K562 (cell line): ENCODE measurements at regions not wholly inside any gene's neighbourhood (a gene's known extent, or its start where the extent isn't known, plus 50 kb on each side); places are given as distances from the start of the nearest gene placed in this dataset.

Experiments
- ATAC-seq: fragments of 200-7000 bp; cut with Tn5 transposase; 3 replicates; pipeline ENCODE4 v1.9.1; 2020; ENCODE audit warnings: moderate library complexity
- BruUV-seq: library from RNA; stranded (reverse); fragments of 400-500 nt; replicated peaks from 2 replicates; lab custom pipeline; 2021; lab: Mats Ljungman, UMichigan
- CTCF ChIA-PET: fragments of 300-600 bp; formaldehyde crosslinking; extraction: SDS; loops from one replicate; lab custom pipeline; 2021; ENCODE audit warnings: low intra/inter-chr PET ratio; lab: Yijun Ruan, JAX
- POLR2A ChIA-PET: fragments of 300-600, 350-650 bp; sonication (Branson Sonifier 250); formaldehyde crosslinking; extraction: SDS; loops from one replicate; lab custom pipeline; 2021; ENCODE audit warnings: antibody characterized with exemption, inconsistent platforms; lab: Yijun Ruan, JAX
- DNase-seq, 4 experiments: peaks; one replicate each; pipeline versions ENCODE4 v3.0.0 to v3.0.0-alpha.2; 2011 to 2018; ENCODE audit warnings: low spot score in 3 of 4, mixed read lengths in 3 of 4; ENCODE audit errors: extremely low read depth in 1 of 4
- FAIRE-seq: peaks from 2 replicates; lab custom pipeline; 2011; peaks lifted over from hg19 to GRCh38; lab: Jason Lieb, UNC
- H2AFZ ChIP-seq: 2 replicates; pipeline ENCODE4 v1.6.0; 2011; ENCODE audit warnings: low read depth, low read length, control low read depth, inconsistent platforms
- H3K27ac ChIP-seq: fragments of 200-600 bp; 3 replicates; pipeline ENCODE4 v1.8.0; 2011; ENCODE audit warnings: low read depth, mild to moderate bottlenecking, control low read depth, inconsistent platforms, low read length, moderate library complexity, mixed read lengths; ENCODE audit errors: extremely low read depth
- H3K27me3 ChIP-seq, 2 experiments: fragments of 300-600 bp in 1 of 2; 2 replicates in 1 of 2; 3 replicates in 1 of 2; pipeline versions ENCODE4 v1.6.0 to v1.8.0; 2011; ENCODE audit warnings: inconsistent platforms in 2 of 2, low read length in 2 of 2, mild to moderate bottlenecking in 1 of 2, mixed read lengths in 1 of 2, moderate library complexity in 1 of 2; ENCODE audit not compliant: control insufficient read depth in 2 of 2, insufficient read depth in 2 of 2
- H3K36me3 ChIP-seq: fragments of 300-600 bp; 3 replicates; pipeline ENCODE4 v1.8.0; 2011; ENCODE audit warnings: mild to moderate bottlenecking, low read length, inconsistent platforms; ENCODE audit not compliant: control insufficient read depth, insufficient read depth
- H3K4me1 ChIP-seq, 2 experiments: fragments of 200-600 bp in 1 of 2; replicated peaks in 1 of 2; 2 replicates in 1 of 2; 3 replicates in 1 of 2; pipeline versions ENCODE4 v1.5.1 to v1.8.0; 2011; ENCODE audit warnings: inconsistent platforms in 2 of 2, low read length in 2 of 2, mild to moderate bottlenecking in 1 of 2, mixed read lengths in 1 of 2, moderate library complexity in 1 of 2; ENCODE audit not compliant: control insufficient read depth in 2 of 2, insufficient read depth in 2 of 2
- H3K4me2 ChIP-seq: 2 replicates; pipeline ENCODE4 v1.6.1; 2011; ENCODE audit warnings: low read length, control low read depth, inconsistent platforms, mixed read lengths; ENCODE audit not compliant: insufficient read depth
- H3K4me3 ChIP-seq: fragments of 200-600 bp; sonication (generic), shearing (Covaris generic); 2 replicates; pipeline ENCODE4 v1.5.1; 2016; ENCODE audit warnings: control low read depth, inconsistent platforms
- H3K79me2 ChIP-seq: fragments of 200-600 bp; 3 replicates; pipeline ENCODE4 v1.8.0; 2011; ENCODE audit warnings: low read length, inconsistent platforms; ENCODE audit not compliant: control insufficient read depth, insufficient read depth
- H3K9ac ChIP-seq, 2 experiments: 2 replicates each; pipeline versions ENCODE4 v1.6.0 to v1.6.1; 2011; ENCODE audit warnings: low read depth in 2 of 2, low read length in 2 of 2, control low read depth in 1 of 2, inconsistent platforms in 1 of 2, mild to moderate bottlenecking in 1 of 2, mixed read lengths in 1 of 2; ENCODE audit not compliant: insufficient read depth in 1 of 2
- H3K9me1 ChIP-seq: one replicate; pipeline ENCODE4 v1.6.0; 2011; ENCODE audit warnings: inconsistent platforms, mild to moderate bottlenecking, low read length, moderate library complexity; ENCODE audit not compliant: control insufficient read depth, insufficient read depth
- H3K9me3 ChIP-seq: replicated peaks from 2 replicates; pipeline ENCODE4 v1.5.1; 2011; ENCODE audit warnings: low read depth, low read length, inconsistent platforms; ENCODE audit not compliant: control insufficient read depth, insufficient read depth
- H4K20me1 ChIP-seq: replicated peaks from 2 replicates; pipeline ENCODE4 v1.6.1; 2011; ENCODE audit warnings: low read length, inconsistent platforms, mixed read lengths; ENCODE audit not compliant: control insufficient read depth, insufficient read depth
- ETV5 ChIP-seq: sonication (generic); formaldehyde crosslinking; IDR thresholded peaks from 2 replicates; pipeline ENCODE4 v1.4.0; 2020; ENCODE audit warnings: low read depth, mild to moderate bottlenecking, missing genetic modification reagents
- GATA2 ChIP-seq: sonication (generic); formaldehyde crosslinking; IDR thresholded peaks from 2 replicates; pipeline ENCODE4 v1.4.0; 2020; ENCODE audit warnings: mild to moderate bottlenecking, missing genetic modification reagents
- GTF2A2 ChIP-seq: IDR thresholded peaks from 2 replicates; pipeline ENCODE4 v1.6.1; 2016; ENCODE audit warnings: mild to moderate bottlenecking, missing genetic modification characterization, missing compliant biosample characterization
- KAT8 ChIP-seq: fragments of 450-650 bp; IDR thresholded peaks from 2 replicates; pipeline ENCODE4 v1.6.1; 2016; ENCODE audit warnings: low read depth, mild to moderate bottlenecking
- MTA3 ChIP-seq: fragments of 450-650 bp; formaldehyde crosslinking; IDR thresholded peaks from 2 replicates; pipeline ENCODE4 v1.6.1; 2017; ENCODE audit warnings: mild to moderate bottlenecking, borderline replicate concordance
- PTTG1 ChIP-seq: fragments of 450-650 bp; IDR thresholded peaks from 2 replicates; pipeline ENCODE4 v1.6.1; 2016; ENCODE audit warnings: low read depth, mild to moderate bottlenecking, missing genetic modification characterization, missing compliant biosample characterization
- SNIP1 ChIP-seq: fragments of 450-650 bp; IDR thresholded peaks from 2 replicates; pipeline ENCODE4 v1.7.1; 2017; ENCODE audit warnings: low read depth, mild to moderate bottlenecking
- TBL1XR1 ChIP-seq, 2 experiments: IDR thresholded peaks; 2 replicates each; pipeline ENCODE4 v1.6.1; 2012; ENCODE audit warnings: improper control_type of control experiment in 2 of 2, low read length in 2 of 2, mild to moderate bottlenecking in 1 of 2
- ZNF354B ChIP-seq: fragments of 250-450 bp; sonication (Bioruptor Pico); IDR thresholded peaks from 2 replicates; pipeline ENCODE4 v1.4.0; 2020
- ZNF695 ChIP-seq: fragments of 450-650 bp; formaldehyde crosslinking; IDR thresholded peaks from 2 replicates; pipeline ENCODE4 v1.4.0; 2020; ENCODE audit warnings: mild to moderate bottlenecking, moderate library complexity
- WGBS: fragments of 100-300 bp; shearing (Covaris generic); methylation state at CpG from one replicate; pipeline ENCODE4 v1.1.6; 2016; ENCODE audit warnings: low coverage, mixed read lengths; ENCODE audit not compliant: insufficient coverage; ENCODE audit errors: missing lambda C conversion rate; 5-methylcytosine and 5-hydroxymethylcytosine counted together
- in situ Hi-C: fragments of 300-500 bp; cut with MboI; formaldehyde crosslinking; loops from 4 replicates; pipeline ENCODE4 v1.15.0; 2018; ENCODE audit warnings: inconsistent platforms, mixed read lengths
- intact Hi-C: fragments of 100-400 bp; cut with micrococcal nuclease; formaldehyde crosslinking; loops from 2 replicates; pipeline ENCODE4 v1.14.2; 2022
- TF ChIP-seq, protein P1 (sequence below): sonication (generic); formaldehyde crosslinking; IDR thresholded peaks from 2 replicates; pipeline ENCODE4 v1.4.0; 2020; ENCODE audit warnings: mild to moderate bottlenecking, missing genetic modification reagents

DNA sequence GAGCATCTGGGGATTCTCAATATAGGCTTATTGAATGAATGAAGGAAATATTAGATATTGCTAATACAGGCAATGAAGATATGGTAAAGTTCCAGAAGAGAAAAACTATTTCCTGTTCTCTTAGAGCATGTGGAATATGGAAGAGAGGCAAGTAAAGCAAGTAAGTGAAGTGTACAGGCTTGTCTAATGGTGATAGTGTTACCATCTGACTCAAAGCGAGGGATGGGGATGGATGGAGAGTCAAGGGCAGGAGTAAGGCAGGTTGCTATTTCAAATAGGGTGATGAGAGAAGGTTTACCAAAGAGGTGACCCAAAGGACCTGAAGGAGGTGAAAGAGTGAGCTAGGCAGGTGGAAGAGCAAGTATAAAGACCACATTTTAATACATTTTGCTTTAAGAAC, 55.2 kb upstream of the SLC38A11 start:
- Histone ChIP-seq H3K27me3 (no peaks in the 10 kb centered on the region), H3K9ac (no peak overlapping the region), H3K9me3 (no peaks in the 10 kb centered on the region), H3K9me1 (no peaks in the 10 kb centered on the region), H3K4me3 (no peak overlapping the region), H3K27ac (no peak overlapping the region), H3K4me2 (no peak overlapping the region), H4K20me1 (no peaks in the 10 kb centered on the region), H3K4me1 (no peaks in the 10 kb centered on the region), H3K36me3 (no peaks in the 10 kb centered on the region), H2AFZ (no peak overlapping the region)
- FAIRE-seq, result no peak
- POLR2A ChIA-PET, result no interaction called here
- intact Hi-C loops (no loop called here), in situ Hi-C loops (no loop called here)
- no TSS peak for BruUV-seq
- TF ChIP-seq PTTG1 (tag), result no peak
- no peak for TF ChIP-seq KAT8
- no peak for TF ChIP-seq ETV5 (CRISPR knock-in tag)
- no peak for TF ChIP-seq ZNF695
- no peak for TF ChIP-seq MTA3
- TF ChIP-seq SNIP1, result no peak
- TF ChIP-seq, all 486 proteins: peak for 0
- 9% methylated on average over 1 of the region's 1 CpG for WGBS
- no peaks in the 10 kb centered on the region for H3K79me2 ChIP-seq
- DNase-seq (no peak), ATAC-seq (no peak)
- CTCF ChIA-PET, result no interaction called here

DNA sequence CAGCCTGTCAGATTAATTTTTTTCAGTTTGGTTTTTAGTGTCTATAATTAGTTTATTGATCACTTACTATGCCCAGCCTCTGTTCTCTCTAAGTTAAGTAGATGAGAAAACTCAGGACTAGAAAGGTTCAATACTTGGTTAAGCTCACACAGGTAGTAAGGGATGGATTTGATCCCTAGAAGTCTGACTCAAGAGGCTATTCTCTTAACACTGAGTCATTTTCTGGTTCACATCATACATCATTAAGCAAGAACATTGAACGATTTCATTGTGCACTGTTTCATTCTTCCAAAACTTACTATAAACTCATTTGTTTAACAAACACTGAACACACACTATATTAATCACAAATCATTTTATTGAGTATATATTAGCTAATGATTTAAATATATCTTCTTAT, 54.1 kb upstream of the SLC38A11 start:
- intact Hi-C loops, result no loop called here
- DNase-seq (no peak), ATAC-seq (no peak), FAIRE-seq (no peak)
- no peak overlapping the region for H3K4me3 ChIP-seq
- no peaks in the 10 kb centered on the region for H3K36me3 ChIP-seq
- H3K27me3 ChIP-seq, result no peaks in the 10 kb centered on the region
- ChIA-PET CTCF (no interaction called here), POLR2A (no interaction called here)
- H3K4me2 ChIP-seq, result no peak overlapping the region
- BruUV-seq, result no TSS peak
- H3K9me3 ChIP-seq, result no peaks in the 10 kb centered on the region
- no peaks in the 10 kb centered on the region for H3K9me1 ChIP-seq
- H3K4me1 ChIP-seq, result no peaks in the 10 kb centered on the region
- 0% methylated on average over 1 of the region's 1 CpG for WGBS
- H4K20me1 ChIP-seq, result no peaks in the 10 kb centered on the region
- no peaks in the 10 kb centered on the region for H3K79me2 ChIP-seq
- no peak overlapping the region for H3K27ac ChIP-seq
- H2AFZ ChIP-seq, result no peak overlapping the region
- H3K9ac ChIP-seq, result no peak overlapping the region
- in situ Hi-C loops, result no loop called here
- TF ChIP-seq TBL1XR1 (IDR thresholded peaks at IDR 0.05; ENCODE audit: low read length in 2 of 2), result no peak
- TF ChIP-seq, protein P1, sequence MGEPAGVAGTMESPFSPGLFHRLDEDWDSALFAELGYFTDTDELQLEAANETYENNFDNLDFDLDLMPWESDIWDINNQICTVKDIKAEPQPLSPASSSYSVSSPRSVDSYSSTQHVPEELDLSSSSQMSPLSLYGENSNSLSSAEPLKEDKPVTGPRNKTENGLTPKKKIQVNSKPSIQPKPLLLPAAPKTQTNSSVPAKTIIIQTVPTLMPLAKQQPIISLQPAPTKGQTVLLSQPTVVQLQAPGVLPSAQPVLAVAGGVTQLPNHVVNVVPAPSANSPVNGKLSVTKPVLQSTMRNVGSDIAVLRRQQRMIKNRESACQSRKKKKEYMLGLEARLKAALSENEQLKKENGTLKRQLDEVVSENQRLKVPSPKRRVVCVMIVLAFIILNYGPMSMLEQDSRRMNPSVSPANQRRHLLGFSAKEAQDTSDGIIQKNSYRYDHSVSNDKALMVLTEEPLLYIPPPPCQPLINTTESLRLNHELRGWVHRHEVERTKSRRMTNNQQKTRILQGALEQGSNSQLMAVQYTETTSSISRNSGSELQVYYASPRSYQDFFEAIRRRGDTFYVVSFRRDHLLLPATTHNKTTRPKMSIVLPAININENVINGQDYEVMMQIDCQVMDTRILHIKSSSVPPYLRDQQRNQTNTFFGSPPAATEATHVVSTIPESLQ (CRISPR knock-in tag), result no peak
- no peak for TF ChIP-seq KAT8
- no peak for TF ChIP-seq GATA2
- no peak for TF ChIP-seq GTF2A2 (tag)
- no peak for TF ChIP-seq ZNF354B (CRISPR knock-in tag)
